ENCODE measurements at regions not wholly inside any gene's neighbourhood (a gene's known extent, or its start where the extent isn't known, plus 50 kb on each side); places are given as distances from the start of the nearest gene placed in this dataset.

- Histone ChIP-seq H3K9me2 (replicated peaks; ENCODE audit: insufficient read depth) (no peaks in the 10 kb centered on the region), H3K9me3 (ENCODE audit: low read depth) (no peaks in the 10 kb centered on the region), H4K20me1 (ENCODE audit: insufficient read depth, poor library complexity, severe bottlenecking) (no peaks in the 10 kb centered on the region), H3K4me3 (no peak overlapping the region), H3K36me3 (replicated peaks; ENCODE audit: insufficient read depth, low read depth) (no peaks in the 10 kb centered on the region), H3K27ac (no peak overlapping the region), H3K4me2 (no peak overlapping the region), H2AFZ (no peak overlapping the region), H3K27me3 (no peaks in the 10 kb centered on the region), H3K4me1 (ENCODE audit: insufficient read depth) (no peaks in the 10 kb centered on the region), H3K79me2 (no peaks in the 10 kb centered on the region)
- DNase-seq (ENCODE audit: low spot score): no peak
- TF ChIP-seq CTCF (IDR thresholded peaks at IDR 0.05; ENCODE audit: poor library complexity) (no peak), EZH2phosphoT487 (IDR thresholded peaks at IDR 0.05; ENCODE audit: low read depth, severe bottlenecking, unreplicated experiment) (no peak), EZH2 (IDR thresholded peaks at IDR 0.05; ENCODE audit: borderline replicate concordance) (no peak)
- 84% methylated on average over 5 of the region's 5 CpGs for WGBS (ENCODE audit: low lambda C conversion rate, missing lambda C conversion rate)
Observed at GRCh38 chr13:70842062-70842644, 733.9 kb upstream of the KLHL1 start.

- Histone ChIP-seq H3K27ac (no peak overlapping the region), H3K4me2 (no peak overlapping the region), H3K36me3 (replicated peaks; ENCODE audit: insufficient read depth, low read depth) (no peaks in the 10 kb centered on the region), H3K4me3 (no peak overlapping the region), H3K79me2 (no peaks in the 10 kb centered on the region), H3K9me2 (replicated peaks; ENCODE audit: insufficient read depth) (no peaks in the 10 kb centered on the region), H2AFZ (no peak overlapping the region), H3K27me3 (no peaks in the 10 kb centered on the region), H3K4me1 (ENCODE audit: insufficient read depth) (no peaks in the 10 kb centered on the region), H3K9me3 (ENCODE audit: low read depth) (no peaks in the 10 kb centered on the region), H4K20me1 (ENCODE audit: insufficient read depth, poor library complexity, severe bottlenecking) (no peaks in the 10 kb centered on the region)
- WGBS (ENCODE audit: low lambda C conversion rate, missing lambda C conversion rate): 79% methylated on average over 12 of the region's 12 CpGs
- no peak for DNase-seq (ENCODE audit: low spot score)
- TF ChIP-seq EZH2phosphoT487 (IDR thresholded peaks at IDR 0.05; ENCODE audit: low read depth, severe bottlenecking, unreplicated experiment) (no peak), CTCF (IDR thresholded peaks at IDR 0.05; ENCODE audit: poor library complexity) (no peak), EZH2 (IDR thresholded peaks at IDR 0.05; ENCODE audit: borderline replicate concordance) (no peak)
Observed at GRCh38 chr13:70841240-70842061, 733.2 kb upstream of the KLHL1 start.

GRCh38 chr13:70835371-70835770, 727.1 kb upstream of the KLHL1 start:
- H3K4me2 ChIP-seq: no peak overlapping the region
- 80% methylated on average over 1 of the region's 1 CpG for WGBS (ENCODE audit: low lambda C conversion rate, missing lambda C conversion rate)
- no peaks in the 10 kb centered on the region for H3K4me1 ChIP-seq (ENCODE audit: insufficient read depth)
- H3K9me2 ChIP-seq (replicated peaks; ENCODE audit: insufficient read depth): no peaks in the 10 kb centered on the region
- no peak for DNase-seq (ENCODE audit: low spot score)
- no peaks in the 10 kb centered on the region for H3K79me2 ChIP-seq
- no peak overlapping the region for H2AFZ ChIP-seq
- no peak overlapping the region for H3K27ac ChIP-seq
- no peak overlapping the region for H3K4me3 ChIP-seq
- H3K27me3 ChIP-seq: no peaks in the 10 kb centered on the region
- H3K36me3 ChIP-seq (replicated peaks; ENCODE audit: insufficient read depth, low read depth): no peaks in the 10 kb centered on the region
- H4K20me1 ChIP-seq (ENCODE audit: insufficient read depth, poor library complexity, severe bottlenecking): no peaks in the 10 kb centered on the region
- TF ChIP-seq EZH2phosphoT487 (IDR thresholded peaks at IDR 0.05; ENCODE audit: low read depth, severe bottlenecking, unreplicated experiment): no peak
- TF ChIP-seq CTCF (IDR thresholded peaks at IDR 0.05; ENCODE audit: poor library complexity): no peak
- no peak for TF ChIP-seq EZH2 (IDR thresholded peaks at IDR 0.05; ENCODE audit: borderline replicate concordance)
- no peaks in the 10 kb centered on the region for H3K9me3 ChIP-seq (ENCODE audit: low read depth)

All from hepatocyte (in vitro differentiated cells).